ENCODE measurements at regions not wholly inside any gene's neighbourhood (a gene's known extent, or its start where the extent isn't known, plus 50 kb on each side); places are given as distances from the start of the nearest gene placed in this dataset.

DNA sequence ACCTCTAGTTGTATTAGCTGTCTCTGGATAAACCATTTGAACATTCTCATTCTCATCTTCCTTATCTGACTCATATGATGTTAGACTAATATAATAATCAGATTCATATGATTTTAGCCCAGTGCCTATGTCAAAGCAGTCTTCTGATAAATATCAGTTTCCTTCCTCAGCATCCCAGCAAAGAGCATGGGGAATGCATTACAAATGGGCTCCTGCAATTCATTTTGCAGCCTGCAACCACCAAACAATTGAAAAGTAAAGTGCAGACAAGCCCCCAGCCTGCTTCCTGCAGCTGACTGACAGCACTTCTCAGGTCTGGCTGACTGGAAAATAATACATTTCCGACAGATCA, 78.2 kb upstream of the STAC start:
- no peak for DNase-seq

DNA sequence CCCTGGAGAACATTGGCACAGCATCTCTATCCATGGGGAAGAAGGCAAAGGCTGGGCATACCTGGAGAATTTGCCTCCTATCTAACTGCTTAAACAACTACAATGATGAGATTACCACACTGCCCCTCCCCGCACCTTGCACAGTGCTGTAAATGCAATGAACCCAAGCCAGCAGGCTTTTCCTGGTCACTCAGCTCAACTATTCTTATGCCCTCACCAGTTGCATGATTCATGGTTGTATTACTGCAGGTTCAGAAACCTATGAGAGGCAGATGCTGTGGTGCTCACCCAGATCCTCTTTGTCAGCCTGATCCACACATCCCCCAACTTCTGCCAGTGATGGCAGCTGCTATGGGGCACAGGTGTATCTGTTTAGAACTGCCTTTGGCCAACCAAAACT, 77.7 kb upstream of the STAC start:
- no peak for DNase-seq

DNA sequence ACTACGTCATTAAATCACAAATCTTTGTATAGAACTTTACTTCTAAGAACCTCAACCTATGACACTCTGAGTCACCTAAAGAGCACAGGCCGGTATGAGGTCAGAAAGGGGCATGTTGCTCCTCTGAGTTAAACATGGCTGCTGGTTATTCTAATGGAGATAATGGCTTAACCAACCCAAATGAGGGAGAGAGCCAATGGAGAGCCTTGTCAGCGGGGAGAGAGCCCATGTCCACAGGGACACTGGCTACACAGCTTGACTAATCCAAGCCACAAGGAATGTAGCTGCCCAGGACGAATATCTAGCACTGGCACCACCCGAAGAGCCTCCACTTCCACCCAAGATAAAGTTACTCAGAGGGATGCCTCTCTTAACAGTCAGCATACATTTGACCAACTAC, 77.0 kb upstream of the STAC start:
- DNase-seq = no peak

DNA sequence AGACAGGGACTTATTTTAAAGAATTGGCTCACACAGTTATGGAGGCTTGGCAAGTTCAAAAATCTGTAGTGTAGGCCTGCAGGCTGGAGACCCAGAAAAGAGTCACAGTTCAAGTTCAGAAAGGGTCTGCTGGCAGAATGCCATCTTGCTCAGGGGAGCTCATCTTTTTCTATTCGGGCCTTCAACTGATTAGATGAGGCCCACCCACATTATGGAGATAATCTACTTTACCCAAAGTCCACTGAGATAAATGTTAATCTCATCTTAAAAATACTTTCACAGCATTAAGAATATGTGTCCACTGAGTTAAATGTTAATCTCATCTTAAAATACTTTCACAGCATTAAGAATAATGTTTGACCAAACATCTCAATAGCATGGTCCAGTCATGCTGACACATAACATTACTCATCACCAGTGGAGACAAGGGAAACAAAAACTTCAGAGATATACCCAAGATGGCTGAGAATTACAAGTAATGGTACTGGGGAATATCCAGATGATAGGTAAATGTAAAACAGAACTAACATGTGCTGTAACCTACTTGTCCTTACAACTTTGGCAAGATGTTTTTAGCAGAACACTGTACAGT, 74.3 kb upstream of the STAC start:
- no peak for DNase-seq

DNA sequence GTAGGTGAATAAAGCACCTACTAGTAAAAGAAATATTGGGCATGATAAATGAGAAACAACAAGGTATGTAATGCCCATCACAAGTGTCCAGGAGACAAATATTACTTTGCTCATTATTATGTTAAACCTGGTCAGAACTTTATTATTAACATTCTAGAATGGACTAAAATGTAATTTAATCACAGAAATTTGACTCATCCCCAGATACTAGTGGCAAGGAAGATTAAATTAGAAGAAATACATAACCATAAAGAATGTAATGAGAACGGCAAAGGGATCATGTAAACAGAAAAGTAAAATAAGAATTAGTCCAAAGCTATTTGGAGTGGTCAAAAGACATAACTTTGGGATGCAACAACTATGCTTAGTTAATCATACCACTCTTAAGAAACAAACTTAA, 71.2 kb upstream of the STAC start:
- no peak for DNase-seq

- DNase-seq = no peak
Observed at GRCh38 chr3:36312351-36312750, 68.0 kb upstream of the STAC start.

DNA sequence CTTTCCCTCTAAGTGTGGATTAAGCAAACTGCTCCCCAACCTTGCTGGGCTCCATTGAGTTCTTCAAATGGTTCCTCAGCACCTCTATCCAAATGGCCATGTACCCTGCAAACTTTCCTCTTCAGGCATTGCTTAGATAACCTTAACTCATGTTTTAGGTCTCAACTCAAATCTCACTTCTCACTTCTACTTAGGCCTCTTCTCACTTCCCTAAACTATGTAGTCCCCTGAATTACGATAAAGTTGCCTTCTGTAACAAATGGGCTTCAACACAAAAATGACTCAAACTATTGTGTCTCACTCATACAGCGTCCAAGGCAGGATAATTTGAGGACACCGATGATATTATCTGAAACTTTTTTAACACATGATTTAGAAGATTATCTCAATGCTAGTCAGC, 62.4 kb upstream of the STAC start:
- no peak for DNase-seq

GRCh38 chr3:36318621-36319200, 61.6 kb upstream of the STAC start:
- no peak for DNase-seq

DNA sequence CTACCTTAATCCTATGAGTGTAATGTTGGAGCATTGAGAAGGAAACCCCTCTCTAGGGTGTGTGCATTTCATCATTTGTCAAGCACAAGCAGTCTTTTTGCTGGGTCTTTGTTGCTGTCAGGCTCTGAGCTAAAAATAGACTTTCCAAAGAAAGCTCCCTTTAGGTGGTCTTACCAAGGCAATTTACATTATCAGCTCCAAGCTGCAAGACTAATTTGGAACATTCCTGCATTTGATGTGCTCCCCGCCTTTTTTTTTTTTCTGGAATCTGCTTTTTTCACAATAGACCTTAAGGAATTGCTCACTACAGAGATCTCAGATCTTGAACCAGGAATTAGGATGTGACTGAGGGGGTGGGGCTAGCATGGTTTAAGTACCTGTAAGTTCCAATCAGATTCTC, 60.6 kb upstream of the STAC start:
- DNase-seq = no peak
